Activated gamma-delta T cell treated with anti-CD3 and anti-CD28 coated beads, Interleukin-2, amount 50 U/mL, for 16 hours (primary cell): ENCODE measurements at regions not wholly inside any gene's neighbourhood (a gene's known extent, or its start where the extent isn't known, plus 50 kb on each side); places are given as distances from the start of the nearest gene placed in this dataset.

Source experiments
- DNase-seq: peaks from one replicate; pipeline ENCODE4 v3.0.0-alpha.2; 2020; ENCODE audit warnings: low read depth

- DNase-seq: no peak
Measured at GRCh38 chr3:168289471-168290008, 193.8 kb upstream of the GOLIM4 start.

- no peak for DNase-seq
Measured at GRCh38 chr3:168288511-168289401, 193.0 kb upstream of the GOLIM4 start.

GRCh38 chr3:168285506-168285905, 189.8 kb upstream of the GOLIM4 start:
- no peak for DNase-seq

- DNase-seq: no peak
Measured at GRCh38 chr3:168284728-168285127, 189.0 kb upstream of the GOLIM4 start.

- DNase-seq: no peak
Measured at GRCh38 chr3:168275662-168276061, 179.9 kb upstream of the GOLIM4 start.

GRCh38 chr3:168273917-168274316, 178.2 kb upstream of the GOLIM4 start:
- DNase-seq: no peak

- no peak for DNase-seq
Measured at GRCh38 chr3:168273036-168273435, 177.3 kb upstream of the GOLIM4 start.

GRCh38 chr3:168272343-168272985, 176.7 kb upstream of the GOLIM4 start:
- DNase-seq: no peak

GRCh38 chr3:168271932-168272331, 176.2 kb upstream of the GOLIM4 start:
- DNase-seq: no peak

GRCh38 chr3:168269001-168269400, 173.3 kb upstream of the GOLIM4 start:
- DNase-seq: no peak

- no peak for DNase-seq
Measured at GRCh38 chr3:168267179-168267578, 171.5 kb upstream of the GOLIM4 start.

- DNase-seq: no peak
Measured at GRCh38 chr3:168266335-168266734, 170.6 kb upstream of the GOLIM4 start.

GRCh38 chr3:168262887-168263286, 167.2 kb upstream of the GOLIM4 start:
- DNase-seq: no peak

GRCh38 chr3:168260859-168261258, 165.1 kb upstream of the GOLIM4 start:
- DNase-seq: no peak

GRCh38 chr3:168251371-168251770, 155.6 kb upstream of the GOLIM4 start:
- DNase-seq: no peak

GRCh38 chr3:168250415-168250861, 154.7 kb upstream of the GOLIM4 start:
- no peak for DNase-seq

- no peak for DNase-seq
Measured at GRCh38 chr3:168249550-168250414, 154.1 kb upstream of the GOLIM4 start.

GRCh38 chr3:168249205-168249549, 153.5 kb upstream of the GOLIM4 start:
- no peak for DNase-seq

- no peak for DNase-seq
Measured at GRCh38 chr3:168248383-168249204, 152.9 kb upstream of the GOLIM4 start.

GRCh38 chr3:168241156-168241555, 145.4 kb upstream of the GOLIM4 start:
- DNase-seq: no peak

- DNase-seq: no peak
Measured at GRCh38 chr3:168239287-168239686, 143.6 kb upstream of the GOLIM4 start.
